NOMO-1 (cell line): ENCODE measurements at regions not wholly inside any gene's neighbourhood (a gene's known extent, or its start where the extent isn't known, plus 50 kb on each side); places are given as distances from the start of the nearest gene placed in this dataset.
"Not testable (repeated sequence)": the region's sequence is repeated elsewhere in the genome, so short reads cannot be mapped to it uniquely, and the experiment has no call there.

Source experiments
- DNase-seq, 2 experiments: peaks; one replicate each; lab custom pipeline; 2025; ENCODE audit not compliant: unreplicated experiment in 2 of 2; lab: John Stamatoyannopoulos, UW

GRCh38 chr16:25566183-25566582 lies 125.6 kb upstream of the HS3ST4 start:
- DNase-seq: no peak

- DNase-seq: no peak
These were observed 128.1 kb upstream of the HS3ST4 start for GRCh38 chr16:25563700-25564099.

- DNase-seq: not testable (repeated sequence)
These were observed 130.0 kb upstream of the HS3ST4 start for GRCh38 chr16:25561723-25562122.

GRCh38 chr16:25556968-25557312 lies 134.8 kb upstream of the HS3ST4 start:
- DNase-seq: not testable (repeated sequence)

GRCh38 chr16:25556289-25556967 lies 135.3 kb upstream of the HS3ST4 start:
- not testable (repeated sequence) for DNase-seq

DNA sequence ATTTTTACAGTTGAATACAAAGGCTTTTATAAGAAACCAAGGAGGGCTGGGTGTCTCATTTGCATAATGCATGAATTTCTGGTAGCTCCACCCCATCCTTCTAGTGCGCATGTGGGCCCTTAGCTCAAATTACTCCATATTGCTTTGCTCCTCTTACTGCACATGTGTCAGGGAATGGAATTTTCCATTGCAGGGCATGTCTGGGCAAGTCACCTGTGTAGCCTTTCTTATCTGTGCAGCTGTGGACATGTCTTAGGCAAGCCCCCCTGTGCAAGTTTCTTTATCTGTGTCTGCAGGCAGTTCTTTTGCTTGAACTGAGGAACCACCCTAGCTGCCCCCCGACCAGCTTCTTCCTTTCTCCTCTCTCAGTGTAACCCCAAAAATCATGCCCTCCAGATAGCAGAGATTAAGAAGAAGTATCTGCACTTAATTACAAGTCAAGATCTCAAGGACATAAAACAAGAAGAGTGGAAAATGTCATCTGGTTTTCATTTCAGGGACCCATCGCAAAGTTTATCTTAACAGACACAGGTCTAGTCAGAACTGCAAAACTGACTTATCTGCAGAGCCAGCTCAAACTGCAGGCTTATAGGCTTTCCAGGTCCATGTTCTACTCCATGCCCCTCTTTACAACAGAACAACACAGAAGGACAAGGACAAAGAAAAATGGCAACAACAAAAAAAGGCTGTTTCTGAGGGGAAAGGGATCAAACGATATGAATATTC lies 137.9 kb upstream of the HS3ST4 start:
- DNase-seq: no peak

GRCh38 chr16:25550647-25551046 lies 141.1 kb upstream of the HS3ST4 start:
- DNase-seq: no peak

- no peak for DNase-seq
These were observed 145.0 kb upstream of the HS3ST4 start for GRCh38 chr16:25546791-25547190.

- no peak for DNase-seq
These were observed 147.5 kb upstream of the HS3ST4 start for GRCh38 chr16:25544294-25544693.

GRCh38 chr16:25542306-25542705 lies 149.5 kb upstream of the HS3ST4 start:
- DNase-seq: no peak

- not testable (repeated sequence) for DNase-seq
These were observed 152.0 kb upstream of the HS3ST4 start for GRCh38 chr16:25539767-25540166.

DNA sequence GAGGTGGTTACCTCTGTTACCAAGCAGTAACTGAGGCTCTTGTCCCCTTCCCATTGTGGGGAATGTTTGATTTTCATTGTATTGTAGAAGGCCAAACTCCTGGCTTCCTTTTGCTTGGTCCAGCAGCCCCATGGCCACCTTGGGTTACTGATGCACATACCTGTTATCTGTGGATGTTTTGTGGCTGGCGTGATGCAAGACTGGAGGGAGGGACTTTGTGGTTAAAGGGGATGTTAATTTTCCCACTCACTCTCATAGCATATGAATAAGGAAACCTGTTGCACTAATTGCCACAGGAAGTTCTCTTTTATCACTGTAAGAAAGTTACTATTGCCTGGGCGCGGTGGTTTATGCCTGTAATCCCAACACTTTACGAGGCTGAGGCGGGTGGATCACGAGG lies 168.6 kb upstream of the HS3ST4 start:
- no peak for DNase-seq

DNA sequence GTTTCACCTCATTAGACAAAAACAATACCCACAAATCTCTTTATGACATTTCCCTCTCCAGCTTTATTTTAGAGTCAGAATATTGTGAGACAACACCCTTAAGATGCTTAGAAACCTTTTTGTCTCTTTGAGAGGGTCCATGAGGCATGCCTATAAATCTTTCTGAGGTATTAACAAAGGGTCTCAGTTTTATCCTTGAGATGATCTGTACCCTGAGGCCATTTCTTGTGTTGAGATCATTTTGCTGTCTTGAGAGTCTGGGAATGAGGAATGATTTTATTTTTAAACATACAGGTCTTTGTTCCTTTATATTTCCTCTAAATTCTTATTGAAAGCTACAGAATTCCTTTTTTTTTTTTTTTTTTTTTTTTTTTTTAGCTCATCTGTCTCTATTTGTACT lies 179.7 kb upstream of the HS3ST4 start:
- DNase-seq: no peak

- no peak for DNase-seq
These were observed 182.3 kb upstream of the HS3ST4 start for GRCh38 chr16:25509456-25509855.

DNA sequence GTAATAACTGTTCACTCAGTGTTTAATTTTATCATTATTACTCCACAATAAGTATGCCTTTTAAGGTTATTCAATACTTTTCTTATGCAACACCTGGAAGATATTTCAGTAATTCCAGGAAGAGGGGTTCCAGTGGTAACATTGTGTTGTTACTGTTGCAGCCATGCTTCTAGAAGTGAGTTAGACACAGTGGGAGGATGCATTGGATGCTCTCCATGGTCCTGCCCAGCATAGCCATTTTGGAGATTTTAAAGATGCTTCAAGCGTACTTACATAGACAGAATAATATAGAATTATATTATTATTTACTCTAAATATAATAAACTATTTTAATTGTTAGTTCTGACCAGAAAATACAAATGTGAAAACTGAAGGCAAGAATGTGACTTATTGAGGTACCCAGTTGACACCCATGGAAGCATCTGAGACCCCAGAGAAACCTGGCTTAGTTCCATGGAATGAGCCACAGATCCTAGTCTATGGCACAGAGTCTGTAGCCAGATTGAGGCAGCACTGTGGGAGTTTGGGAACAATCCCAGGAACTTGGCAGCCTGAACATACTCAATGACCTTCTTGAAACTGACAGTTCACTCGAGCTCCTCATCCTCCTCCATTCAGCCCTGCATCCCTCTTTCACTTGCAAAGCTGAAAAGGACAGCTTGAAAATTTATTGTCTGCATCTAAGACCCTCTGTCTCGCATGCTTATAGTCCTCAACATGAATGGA lies 190.1 kb upstream of the HS3ST4 start:
- no peak for DNase-seq

DNA sequence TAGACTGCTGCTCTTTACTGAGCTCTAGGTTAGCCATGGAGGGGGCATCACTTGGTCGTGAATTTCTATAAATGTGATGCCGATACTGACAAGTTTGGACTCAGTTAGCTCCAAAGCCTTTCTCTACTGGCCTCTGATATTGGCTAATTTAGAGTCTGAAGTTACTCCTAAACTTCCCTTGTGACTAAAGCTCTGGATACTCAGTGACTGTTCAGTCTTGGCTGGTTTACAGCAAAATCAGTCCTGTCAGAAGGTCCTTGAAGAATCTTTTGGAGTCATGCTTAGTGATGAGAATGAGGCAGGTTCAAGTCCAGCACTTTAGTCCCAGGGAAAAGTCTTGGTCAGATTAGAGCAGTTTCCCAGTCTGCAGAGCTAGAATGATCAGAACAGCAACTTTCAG lies 197.5 kb upstream of the HS3ST4 start:
- DNase-seq: no peak

DNA sequence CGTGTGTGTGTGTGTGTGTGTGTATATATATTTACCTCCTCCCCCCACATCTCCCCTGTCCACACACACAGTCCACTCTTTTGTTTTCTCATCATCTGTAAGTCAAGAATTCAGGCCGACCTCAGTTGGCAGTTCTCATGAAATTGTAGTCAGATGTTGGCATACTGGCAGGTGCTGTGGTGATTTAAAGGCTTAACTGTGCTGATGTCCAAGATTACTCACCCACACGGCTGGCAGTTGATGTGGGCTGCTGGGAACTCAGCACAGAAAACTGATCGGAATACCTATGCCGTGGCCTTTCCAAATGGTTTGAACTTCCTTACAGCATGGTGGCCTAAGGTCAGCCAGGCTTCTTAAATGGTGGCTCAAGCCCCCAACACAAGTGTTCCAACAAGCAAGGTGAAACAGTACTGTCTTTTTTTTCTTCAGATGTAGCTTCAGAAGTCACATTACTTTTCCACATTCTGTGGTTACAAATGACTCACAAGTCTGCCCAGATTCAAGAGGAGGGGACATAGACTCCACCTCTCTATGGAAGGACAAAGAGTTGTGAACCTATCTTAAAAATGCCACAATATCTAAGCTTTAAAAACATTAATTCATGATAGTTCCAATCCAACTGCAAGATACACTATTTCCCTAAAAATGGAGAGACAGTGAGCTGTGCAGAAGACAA lies 198.5 kb upstream of the HS3ST4 start:
- DNase-seq: no peak

GRCh38 chr16:25488435-25488834 lies 203.3 kb upstream of the HS3ST4 start:
- DNase-seq: no peak

GRCh38 chr16:25487888-25488287 lies 203.9 kb upstream of the HS3ST4 start:
- DNase-seq: no peak

- no peak for DNase-seq
These were observed 210.1 kb upstream of the HS3ST4 start for GRCh38 chr16:25481636-25482035.

GRCh38 chr16:25478476-25478875 lies 213.3 kb upstream of the HS3ST4 start:
- no peak for DNase-seq
